ENCODE measurements at regions not wholly inside any gene's neighbourhood (a gene's known extent, or its start where the extent isn't known, plus 50 kb on each side); places are given as distances from the start of the nearest gene placed in this dataset.

GRCh38 chr20:39605361-39605760, 643.2 kb downstream of the DHX35 start:
- no peak for DNase-seq
- intact Hi-C loops (cut with DNase I), result no loop called here

DNA sequence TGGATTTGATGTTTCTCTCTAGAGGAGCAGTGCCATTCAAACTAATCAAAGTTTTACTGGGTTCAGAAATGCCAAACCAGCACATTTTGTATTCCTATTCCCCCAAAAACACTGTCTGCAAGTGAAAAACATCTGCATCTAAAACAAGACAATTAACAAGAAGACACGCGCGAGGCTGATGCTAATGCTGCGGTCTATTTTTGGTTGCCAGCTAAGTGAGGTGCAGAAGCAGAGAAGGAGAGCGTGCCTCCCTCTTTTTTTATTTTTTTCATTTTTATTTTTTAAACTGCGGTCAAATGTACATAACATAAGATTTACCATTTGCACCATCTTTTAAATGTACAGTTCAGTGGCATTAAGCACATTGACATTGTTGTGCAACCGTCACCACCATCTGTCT, 641.1 kb downstream of the DHX35 start:
- intact Hi-C loops (cut with DNase I), result no loop called here
- ATAC-seq (no peak), DNase-seq (no peak)
- H3K4me1 ChIP-seq, result no peaks in the 10 kb centered on the region
- TF ChIP-seq, protein P1, sequence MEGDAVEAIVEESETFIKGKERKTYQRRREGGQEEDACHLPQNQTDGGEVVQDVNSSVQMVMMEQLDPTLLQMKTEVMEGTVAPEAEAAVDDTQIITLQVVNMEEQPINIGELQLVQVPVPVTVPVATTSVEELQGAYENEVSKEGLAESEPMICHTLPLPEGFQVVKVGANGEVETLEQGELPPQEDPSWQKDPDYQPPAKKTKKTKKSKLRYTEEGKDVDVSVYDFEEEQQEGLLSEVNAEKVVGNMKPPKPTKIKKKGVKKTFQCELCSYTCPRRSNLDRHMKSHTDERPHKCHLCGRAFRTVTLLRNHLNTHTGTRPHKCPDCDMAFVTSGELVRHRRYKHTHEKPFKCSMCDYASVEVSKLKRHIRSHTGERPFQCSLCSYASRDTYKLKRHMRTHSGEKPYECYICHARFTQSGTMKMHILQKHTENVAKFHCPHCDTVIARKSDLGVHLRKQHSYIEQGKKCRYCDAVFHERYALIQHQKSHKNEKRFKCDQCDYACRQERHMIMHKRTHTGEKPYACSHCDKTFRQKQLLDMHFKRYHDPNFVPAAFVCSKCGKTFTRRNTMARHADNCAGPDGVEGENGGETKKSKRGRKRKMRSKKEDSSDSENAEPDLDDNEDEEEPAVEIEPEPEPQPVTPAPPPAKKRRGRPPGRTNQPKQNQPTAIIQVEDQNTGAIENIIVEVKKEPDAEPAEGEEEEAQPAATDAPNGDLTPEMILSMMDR (IDR thresholded peaks at IDR 0.05), result no peak
- TF ChIP-seq POLR2A (IDR thresholded peaks at IDR 0.05), result no peak
- H3K4me3 ChIP-seq, result no peak overlapping the region
- no peak overlapping the region for H3K27ac ChIP-seq
- H3K36me3 ChIP-seq, result no peaks in the 10 kb centered on the region
- no peaks in the 10 kb centered on the region for H3K9me3 ChIP-seq
- 90% methylated on average over 7 of the region's 7 CpGs for WGBS, 4 donors
- H3K27me3 ChIP-seq, result peaks cover 0 to 11% (median 0%) of the 10 kb centered on the region in 9 donors

More at GRCh38 chr20:39605361-39605760, 643.2 kb downstream of the DHX35 start:
- no peak overlapping the region for H3K27ac ChIP-seq
- peaks cover 0 to 13% (median 0%) of the 10 kb centered on the region in 12 donors for H3K9me3 ChIP-seq
- 91 to 94% (median 92%) methylated on average over 2 of the region's 2 CpGs for WGBS, 4 donors
- H3K4me3 ChIP-seq, result no peak overlapping the region
- no peak for ATAC-seq
- TF ChIP-seq, protein P1 (IDR thresholded peaks at IDR 0.05), result no peak
- TF ChIP-seq POLR2A (IDR thresholded peaks at IDR 0.05), result no peak
- H3K4me1 ChIP-seq, result no peaks in the 10 kb centered on the region
- H3K36me3 ChIP-seq, result no peaks in the 10 kb centered on the region
- H3K27me3 ChIP-seq, result no peaks in the 10 kb centered on the region

GRCh38 chr20:39602649-39603048, 640.5 kb downstream of the DHX35 start:
- ATAC-seq (no peak), DNase-seq (no peak)
- Histone ChIP-seq H3K9me3 (no peaks in the 10 kb centered on the region), H3K27me3 (peaks cover 0 to 12% (median 0%) of the 10 kb centered on the region in 9 donors), H3K4me3 (no peak overlapping the region), H3K36me3 (no peaks in the 10 kb centered on the region), H3K4me1 (no peaks in the 10 kb centered on the region), H3K27ac (no peak overlapping the region)
- intact Hi-C loops (cut with DNase I), result no loop called here
- WGBS, 4 donors, result 23 to 37% (median 30%) methylated on average over 2 of the region's 2 CpGs
- no peak for TF ChIP-seq POLR2A (IDR thresholded peaks at IDR 0.05)
- TF ChIP-seq, protein P1 (IDR thresholded peaks at IDR 0.05), result no peak

DNA sequence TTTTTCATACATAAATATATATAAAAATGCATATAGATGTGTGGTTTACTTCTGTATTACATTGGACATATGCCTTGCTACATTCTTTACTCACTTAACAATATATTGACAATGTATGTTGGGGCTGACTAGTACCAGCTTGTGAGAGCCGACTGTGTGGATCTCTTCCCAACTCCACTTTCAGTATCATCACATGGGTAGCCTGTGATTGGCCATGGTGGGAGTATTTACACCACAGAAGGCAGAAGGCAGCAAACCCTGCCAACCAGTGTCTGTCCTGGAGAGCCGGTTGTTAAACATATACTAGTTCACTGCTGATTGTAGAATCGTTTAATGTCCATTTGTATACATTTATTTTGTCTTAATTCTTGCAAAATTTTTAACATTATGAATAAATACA, 638.7 kb downstream of the DHX35 start:
- DNase-seq (no peak), ATAC-seq (no peak)
- intact Hi-C loops (cut with DNase I), result no loop called here
- H3K27ac ChIP-seq, result no peak overlapping the region
- H3K4me3 ChIP-seq, result no peak overlapping the region
- no peaks in the 10 kb centered on the region for H3K4me1 ChIP-seq
- peaks cover 0 to 12% (median 0%) of the 10 kb centered on the region in 9 donors for H3K27me3 ChIP-seq
- TF ChIP-seq POLR2A (IDR thresholded peaks at IDR 0.05), result no peak
- TF ChIP-seq, protein P1 (IDR thresholded peaks at IDR 0.05), result no peak
- no peaks in the 10 kb centered on the region for H3K36me3 ChIP-seq
- no peaks in the 10 kb centered on the region for H3K9me3 ChIP-seq
- WGBS, 4 donors, result 82 to 87% (median 83%) methylated on average over 3 of the region's 3 CpGs
